ENCODE measurements at regions not wholly inside any gene's neighbourhood (a gene's known extent, or its start where the extent isn't known, plus 50 kb on each side); places are given as distances from the start of the nearest gene placed in this dataset.

- TF ChIP-seq GATA4 (IDR thresholded peaks at IDR 0.05; ENCODE audit: borderline replicate concordance, low read depth) (peak; percentile 33; the same call in 1 of the 2 replicates), TFDP2 (CRISPR knock-in tag; IDR thresholded peaks at IDR 0.05) (no peak), KDM4B (CRISPR knock-in tag; IDR thresholded peaks at IDR 0.05) (no peak), KLF16 (CRISPR knock-in tag; IDR thresholded peaks at IDR 0.05) (peak in 1 of 2 experiments; percentile 74; a peak in 1 of 4 replicates), HOXD1 (CRISPR knock-in tag; IDR thresholded peaks at IDR 0.05) (no peak), ZXDC (CRISPR knock-in tag; IDR thresholded peaks at IDR 0.05) (no peak), JUND (CRISPR knock-in tag; IDR thresholded peaks at IDR 0.05) (peak; percentile 78), ISL2 (CRISPR knock-in tag; IDR thresholded peaks at IDR 0.05) (peak; percentile 68; the same call in 1 of the 2 replicates), ATF7 (IDR thresholded peaks at IDR 0.05) (peak; percentile 42; the same call in 1 of the 2 replicates), ATF7 (CRISPR knock-in tag; IDR thresholded peaks at IDR 0.05) (0 out of 2 replicates have a peak, but pooled peaks have one; percentile 26), ZNF18 (CRISPR knock-in tag; IDR thresholded peaks at IDR 0.05; ENCODE audit: insufficient replicate concordance) (no peak), NCOA5 (CRISPR knock-in tag; IDR thresholded peaks at IDR 0.05) (no peak), POGK (CRISPR knock-in tag; conservative IDR thresholded peaks at IDR 0.05) (peak; percentile 80; the same call in 1 of the 2 replicates), PCBP2 (optimal IDR thresholded peaks at IDR 0.05; ENCODE audit: low read depth, low read length, poor library complexity, severe bottlenecking) (no peak), ZNF281 (CRISPR knock-in tag; IDR thresholded peaks at IDR 0.05; ENCODE audit: borderline replicate concordance) (peak; percentile 92), ZNF746 (CRISPR knock-in tag; IDR thresholded peaks at IDR 0.05) (peak; percentile 84), DRAP1 (CRISPR knock-in tag; IDR thresholded peaks at IDR 0.05) (0 out of 2 replicates have a peak, but pooled peaks have one; percentile 27), BRD4 (CRISPR knock-in tag; IDR thresholded peaks at IDR 0.05) (0 out of 2 replicates have a peak, but pooled peaks have one; percentile 46), SALL2 (CRISPR knock-in tag; IDR thresholded peaks at IDR 0.05) (no peak)
Measured at GRCh38 chr2:38436227-38436664, 59.2 kb upstream of the ATL2 start (continued).
